ENCODE measurements at regions not wholly inside any gene's neighbourhood (a gene's known extent, or its start where the extent isn't known, plus 50 kb on each side); places are given as distances from the start of the nearest gene placed in this dataset.

DNA sequence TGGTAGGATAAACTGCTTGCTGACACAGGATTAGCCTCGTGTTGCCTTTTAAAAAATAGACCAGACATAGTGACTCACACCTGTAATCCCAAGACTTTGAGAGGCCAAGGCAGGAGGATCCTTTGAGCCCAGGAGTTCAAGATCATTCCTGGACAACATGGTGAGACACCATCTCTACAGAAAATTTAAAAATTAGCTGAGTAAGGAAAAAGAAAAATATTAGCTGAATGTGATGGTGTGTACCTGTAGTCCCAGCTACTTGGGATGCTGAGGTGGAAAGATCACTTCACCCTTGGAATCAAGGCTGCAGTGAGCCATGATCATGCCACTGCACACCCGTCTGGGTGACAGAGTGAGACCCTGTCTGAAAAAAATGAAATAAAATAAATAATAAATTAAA is 82.0 kb downstream of the ETS2 start:
- TF ChIP-seq GLIS3 (CRISPR knock-in tag; IDR thresholded peaks at IDR 0.05) (no peak), ZFP30 (CRISPR knock-in tag; IDR thresholded peaks at IDR 0.05) (no peak), BACH2 (CRISPR knock-in tag; IDR thresholded peaks at IDR 0.05; ENCODE audit: borderline replicate concordance) (no peak), TCF4 (CRISPR knock-in tag; IDR thresholded peaks at IDR 0.05; ENCODE audit: borderline replicate concordance) (no peak)
